22Rv1 (cell line): ENCODE measurements at regions not wholly inside any gene's neighbourhood (a gene's known extent, or its start where the extent isn't known, plus 50 kb on each side); places are given as distances from the start of the nearest gene placed in this dataset.
"Not testable (repeated sequence)": the region's sequence is repeated elsewhere in the genome, so short reads cannot be mapped to it uniquely, and the experiment has no call there.

ENCODE experiments used
- H3K27ac ChIP-seq: fragments of 450-650 bp; 2 replicates; pipeline ENCODE4 v1.5.1; 2017
- CTCF ChIP-seq: fragments of 450-650 bp; IDR thresholded peaks from 2 replicates; pipeline ENCODE4 v1.5.1; 2017; ENCODE audit warnings: mild to moderate bottlenecking
- ZFX ChIP-seq: fragments of 450-650 bp; IDR thresholded peaks from 2 replicates; pipeline ENCODE4 v1.6.1; 2017; ENCODE audit warnings: antibody characterized with exemption, borderline replicate concordance

- H3K27ac ChIP-seq, result no peak overlapping the region
- TF ChIP-seq CTCF, result peak; percentile 18
- TF ChIP-seq ZFX, result no peak
Observed at GRCh38 chr3:70716832-70717231, 404.4 kb upstream of the MDFIC2 start.

DNA sequence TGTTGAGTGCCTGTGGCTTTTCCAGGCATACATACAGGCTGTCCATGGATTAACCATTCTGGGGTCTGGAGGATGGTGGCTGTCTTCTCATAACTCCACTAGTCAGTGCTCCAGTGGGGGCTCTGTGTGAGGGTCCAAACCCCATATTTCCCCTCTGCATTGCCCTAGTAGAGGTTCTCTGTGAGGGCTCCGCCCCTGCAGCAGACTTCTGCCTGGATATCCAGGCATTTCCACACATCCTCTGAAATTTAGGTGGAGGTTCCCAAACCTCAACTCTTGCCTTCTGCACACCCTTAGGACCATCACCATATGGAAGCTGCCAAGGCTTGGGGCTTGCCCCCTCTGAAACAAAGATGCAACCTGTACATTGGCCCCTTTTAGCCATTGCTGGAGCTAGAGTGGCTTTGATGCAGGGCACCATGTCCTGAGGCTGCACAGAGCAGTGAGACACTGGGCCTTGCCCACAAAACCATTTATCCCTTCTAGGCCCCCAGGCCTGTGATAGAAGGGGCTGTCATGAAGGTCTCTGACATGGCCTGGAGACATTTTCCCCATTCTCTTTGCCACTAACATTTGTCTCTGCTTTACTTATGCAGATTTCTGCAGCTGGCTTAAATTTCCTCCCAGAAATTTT, 400.1 kb upstream of the MDFIC2 start:
- H3K27ac ChIP-seq, result no peak overlapping the region
- TF ChIP-seq CTCF, result no peak
- TF ChIP-seq ZFX, result no peak

DNA sequence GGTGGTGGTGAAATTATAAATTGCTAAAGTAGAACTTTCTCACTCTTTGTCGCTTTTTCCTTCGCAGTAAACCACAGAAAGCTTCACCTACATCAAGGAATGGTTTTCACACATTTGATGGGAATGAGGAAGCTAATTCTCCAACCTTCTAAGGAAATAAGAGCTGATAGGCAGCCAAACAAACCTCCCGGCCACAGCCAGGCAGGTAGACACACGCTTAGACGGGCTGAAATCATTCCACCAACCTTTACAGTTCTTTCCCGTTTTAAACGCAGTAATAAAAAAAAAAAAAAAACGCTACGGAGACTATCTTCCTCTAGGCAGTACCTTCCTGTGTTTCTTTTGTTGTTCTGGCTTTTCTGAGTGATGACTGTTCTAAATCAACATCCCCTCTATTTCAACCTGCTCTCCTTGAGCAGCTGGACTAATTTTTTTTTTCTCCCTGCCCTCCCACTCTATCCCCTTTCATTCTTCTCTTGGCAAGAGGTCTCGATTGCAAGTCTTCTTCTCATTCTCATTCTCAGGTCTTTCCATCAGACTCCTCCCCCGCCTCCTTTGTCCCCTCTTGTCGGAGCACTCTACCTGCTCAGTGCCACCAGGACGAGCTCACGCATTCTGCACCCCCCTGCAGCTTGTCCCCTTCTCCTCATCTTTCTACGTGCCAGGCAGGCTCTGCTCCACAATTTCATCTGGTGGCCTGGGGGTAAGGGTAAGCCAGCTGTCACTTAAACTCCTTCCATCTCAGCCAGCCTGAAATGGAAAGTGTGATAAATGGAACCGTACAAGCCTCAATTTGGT, 391.1 kb upstream of the MDFIC2 start:
- TF ChIP-seq ZFX (no peak), CTCF (no peak)
- no peak overlapping the region for H3K27ac ChIP-seq

DNA sequence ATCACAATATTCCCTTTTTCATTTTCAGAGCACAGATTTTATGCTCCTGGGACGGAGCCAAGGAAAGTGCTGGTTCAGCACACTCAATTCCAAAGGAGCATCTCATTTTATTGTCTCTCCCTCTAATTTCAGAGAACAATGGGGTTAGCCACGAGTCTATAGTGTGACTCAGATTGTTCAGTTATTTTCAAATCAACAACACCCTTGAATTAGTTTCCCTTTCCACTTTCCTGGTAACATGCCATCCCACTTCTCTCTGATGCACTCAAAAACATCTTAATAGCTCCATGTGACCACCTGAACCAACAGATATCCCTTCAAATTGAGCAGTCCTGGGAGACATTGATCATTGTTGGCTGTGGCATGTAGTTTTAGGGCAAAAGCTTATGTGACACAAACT, 389.7 kb upstream of the MDFIC2 start:
- TF ChIP-seq ZFX (no peak), CTCF (no peak)
- no peak overlapping the region for H3K27ac ChIP-seq

GRCh38 chr3:70684701-70685100, 372.3 kb upstream of the MDFIC2 start:
- TF ChIP-seq CTCF, result no peak
- no peak for TF ChIP-seq ZFX
- H3K27ac ChIP-seq, result no peak overlapping the region

- not testable (repeated sequence) for H3K27ac ChIP-seq
Observed at GRCh38 chr3:70675810-70676209, 363.4 kb upstream of the MDFIC2 start.

- no peak for TF ChIP-seq ZFX
- TF ChIP-seq CTCF, result no peak
- H3K27ac ChIP-seq, result no peak overlapping the region
Observed at GRCh38 chr3:70658513-70659310, 346.3 kb upstream of the MDFIC2 start.
